GM12875 (cell line): ENCODE measurements at regions not wholly inside any gene's neighbourhood (a gene's known extent, or its start where the extent isn't known, plus 50 kb on each side); places are given as distances from the start of the nearest gene placed in this dataset.
"Not testable (repeated sequence)": the region's sequence is repeated elsewhere in the genome, so short reads cannot be mapped to it uniquely, and the experiment has no call there.

Source experiments
- H3K4me3 ChIP-seq: one replicate; pipeline ENCODE4 v1.5.1; 2011; ENCODE audit warnings: low read depth, low read length, control low read depth
- CTCF ChIP-seq: IDR thresholded peaks from 2 replicates; pipeline ENCODE4 v1.5.1; 2011; ENCODE audit warnings: low read depth, mild to moderate bottlenecking, control low read depth, inconsistent platforms, low read length, moderate library complexity, borderline replicate concordance; ENCODE audit not compliant: insufficient read depth

GRCh38 chr2:34215174-34215573 is 616.1 kb upstream of the FAM98A start:
- no peak overlapping the region for H3K4me3 ChIP-seq
- no peak for TF ChIP-seq CTCF

GRCh38 chr2:34210382-34210781 is 611.3 kb upstream of the FAM98A start:
- not testable (repeated sequence) for H3K4me3 ChIP-seq

- no peak overlapping the region for H3K4me3 ChIP-seq
- TF ChIP-seq CTCF = no peak
Observed at GRCh38 chr2:34204560-34204959, 605.5 kb upstream of the FAM98A start.

- no peak overlapping the region for H3K4me3 ChIP-seq
- no peak for TF ChIP-seq CTCF
Observed at GRCh38 chr2:34201099-34201498, 602.0 kb upstream of the FAM98A start.

GRCh38 chr2:34199971-34200370 is 600.9 kb upstream of the FAM98A start:
- no peak overlapping the region for H3K4me3 ChIP-seq
- no peak for TF ChIP-seq CTCF

GRCh38 chr2:34193164-34193563 is 594.1 kb upstream of the FAM98A start:
- no peak for TF ChIP-seq CTCF
- no peak overlapping the region for H3K4me3 ChIP-seq

GRCh38 chr2:34188464-34189303 is 589.6 kb upstream of the FAM98A start:
- no peak for TF ChIP-seq CTCF
- no peak overlapping the region for H3K4me3 ChIP-seq
